Kidney (tissue), 13 donors: ENCODE measurements at regions not wholly inside any gene's neighbourhood (a gene's known extent, or its start where the extent isn't known, plus 50 kb on each side); places are given as distances from the start of the nearest gene placed in this dataset.

ENCODE experiments used
- DNase-seq, 5 donors: peaks; one replicate each; pipeline ENCODE4 v3.0.0-alpha.2; 2013 to 2020
- FAIRE-seq: peaks from 2 replicates; lab custom pipeline; 2012; peaks lifted over from hg19 to GRCh38; lab: Jason Lieb, UNC
- H3K27ac ChIP-seq, 2 donors: one replicate each; pipeline ENCODE4 v1.7.0; 2013; ENCODE audit warnings: low read depth in 2 of 2, low read length in 2 of 2, inconsistent platforms in 1 of 2
- H3K27me3 ChIP-seq: one replicate; pipeline ENCODE4 v1.7.1; 2013; ENCODE audit warnings: low read length, inconsistent platforms; ENCODE audit not compliant: control insufficient read depth, insufficient read depth
- H3K36me3 ChIP-seq, 3 donors: one replicate each; pipeline versions ENCODE4 v1.7.0 to v1.7.1; 2013; ENCODE audit warnings: low read length in 3 of 3, control low read depth in 1 of 3, inconsistent platforms in 1 of 3; ENCODE audit not compliant: insufficient read depth in 3 of 3, control insufficient read depth in 2 of 3
- H3K4me1 ChIP-seq, 3 donors: one replicate each; pipeline versions ENCODE4 v1.7.0 to v1.7.1; 2013; ENCODE audit warnings: low read length in 3 of 3, inconsistent platforms in 1 of 3, low read depth in 1 of 3; ENCODE audit not compliant: control insufficient read depth in 2 of 3, insufficient read depth in 2 of 3
- H3K4me3 ChIP-seq, 3 donors: one replicate each; pipeline versions ENCODE4 v1.7.0 to v1.8.1; 2013; ENCODE audit warnings: low read length in 3 of 3, control low read depth in 1 of 3, inconsistent platforms in 1 of 3
- H3K9ac ChIP-seq, 3 donors: one replicate each; pipeline versions ENCODE4 v1.7.0 to v1.7.1; 2013; ENCODE audit warnings: low read length in 3 of 3, control low read depth in 1 of 3, inconsistent platforms in 1 of 3
- H3K9me3 ChIP-seq, 3 donors: one replicate each; pipeline versions ENCODE4 v1.7.0 to v1.7.1; 2013; ENCODE audit warnings: low read length in 3 of 3, control low read depth in 1 of 3, inconsistent platforms in 1 of 3; ENCODE audit not compliant: control insufficient read depth in 2 of 3, insufficient read depth in 1 of 3
- intact Hi-C: fragments of 100-400 bp; cut with DNase I; formaldehyde crosslinking; loops from one replicate; pipeline ENCODE4 v1.11.1; 2022
- TF ChIP-seq, protein P1 (sequence below): IDR thresholded peaks from 3 replicates; pipeline ENCODE4 v1.5.1; 2012; ENCODE audit warnings: mild to moderate bottlenecking, moderate library complexity, borderline replicate concordance; ENCODE audit not compliant: insufficient read depth; ENCODE audit errors: extremely low read depth
- donor health status: control.
- donor health status: control.
- donor health status: control.
- donor health status: control.
- donor health status: control.
- donor health status: DM: yes; HTN: yes; CAD: no.
- donor health status: Normal renal cell carcinoma (clear cell type).

DNA sequence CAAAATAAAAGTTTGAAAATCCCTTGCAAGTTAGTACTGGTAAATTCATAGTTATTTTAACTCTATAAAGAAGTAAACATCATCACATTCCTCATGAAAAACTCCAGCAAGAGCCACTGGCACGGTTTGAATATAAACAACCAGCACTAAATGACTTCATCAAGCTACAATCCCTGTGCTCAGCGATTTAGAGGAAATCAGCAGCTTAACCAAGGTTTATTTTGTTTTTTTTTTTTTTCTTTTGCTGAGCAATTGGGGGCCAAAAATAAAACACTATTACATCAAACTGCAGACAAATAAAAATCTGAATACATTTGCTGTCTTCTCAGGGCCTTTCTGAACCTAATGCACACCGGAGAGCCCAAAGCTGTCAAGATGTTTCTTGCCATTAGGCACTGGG lies 106.2 kb upstream of the SLC24A2 start:
- DNase-seq (peak in 2 of 5 donors; percentile 2 to 38), FAIRE-seq (no peak)

DNA sequence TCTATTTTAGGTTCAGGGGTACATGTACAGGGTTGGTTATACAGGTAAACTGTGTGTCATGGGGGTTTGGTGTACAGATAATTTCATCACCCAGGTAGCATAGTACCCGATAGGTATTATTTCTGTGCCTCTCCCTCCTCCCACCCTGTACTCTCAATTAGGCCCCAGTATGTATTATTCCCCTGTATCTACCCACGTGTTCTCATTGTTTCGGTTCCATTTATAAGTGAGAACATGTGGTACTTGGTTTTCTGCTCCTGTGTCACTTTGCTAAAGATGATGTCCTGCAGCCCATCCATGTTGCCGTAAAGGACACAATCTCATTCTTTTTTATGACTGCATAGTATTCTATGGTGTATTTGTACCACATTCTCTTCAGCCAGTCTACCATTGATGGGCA lies 96.8 kb upstream of the SLC24A2 start:
- no peaks in the 10 kb centered on the region for H3K4me1 ChIP-seq
- no peak overlapping the region for H3K4me3 ChIP-seq
- intact Hi-C loops = no loop called here
- H3K36me3 ChIP-seq = no peaks in the 10 kb centered on the region
- DNase-seq (no peak), FAIRE-seq (no peak)
- no peaks in the 10 kb centered on the region for H3K9me3 ChIP-seq
- H3K9ac ChIP-seq = no peak overlapping the region
- no peaks in the 10 kb centered on the region for H3K27me3 ChIP-seq
- H3K27ac ChIP-seq = no peak overlapping the region
- TF ChIP-seq, protein P1, sequence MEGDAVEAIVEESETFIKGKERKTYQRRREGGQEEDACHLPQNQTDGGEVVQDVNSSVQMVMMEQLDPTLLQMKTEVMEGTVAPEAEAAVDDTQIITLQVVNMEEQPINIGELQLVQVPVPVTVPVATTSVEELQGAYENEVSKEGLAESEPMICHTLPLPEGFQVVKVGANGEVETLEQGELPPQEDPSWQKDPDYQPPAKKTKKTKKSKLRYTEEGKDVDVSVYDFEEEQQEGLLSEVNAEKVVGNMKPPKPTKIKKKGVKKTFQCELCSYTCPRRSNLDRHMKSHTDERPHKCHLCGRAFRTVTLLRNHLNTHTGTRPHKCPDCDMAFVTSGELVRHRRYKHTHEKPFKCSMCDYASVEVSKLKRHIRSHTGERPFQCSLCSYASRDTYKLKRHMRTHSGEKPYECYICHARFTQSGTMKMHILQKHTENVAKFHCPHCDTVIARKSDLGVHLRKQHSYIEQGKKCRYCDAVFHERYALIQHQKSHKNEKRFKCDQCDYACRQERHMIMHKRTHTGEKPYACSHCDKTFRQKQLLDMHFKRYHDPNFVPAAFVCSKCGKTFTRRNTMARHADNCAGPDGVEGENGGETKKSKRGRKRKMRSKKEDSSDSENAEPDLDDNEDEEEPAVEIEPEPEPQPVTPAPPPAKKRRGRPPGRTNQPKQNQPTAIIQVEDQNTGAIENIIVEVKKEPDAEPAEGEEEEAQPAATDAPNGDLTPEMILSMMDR = no peak

More for the DNA sequence above, 106.2 kb upstream of the SLC24A2 start:
- Histone ChIP-seq H3K36me3 (no peaks in the 10 kb centered on the region), H3K4me3 (no peak overlapping the region), H3K27me3 (no peaks in the 10 kb centered on the region), H3K9me3 (no peaks in the 10 kb centered on the region), H3K9ac (no peak overlapping the region), H3K27ac (no peak overlapping the region), H3K4me1 (no peaks in the 10 kb centered on the region)
- TF ChIP-seq, protein P1 = no peak
- intact Hi-C loops = no loop called here

DNA sequence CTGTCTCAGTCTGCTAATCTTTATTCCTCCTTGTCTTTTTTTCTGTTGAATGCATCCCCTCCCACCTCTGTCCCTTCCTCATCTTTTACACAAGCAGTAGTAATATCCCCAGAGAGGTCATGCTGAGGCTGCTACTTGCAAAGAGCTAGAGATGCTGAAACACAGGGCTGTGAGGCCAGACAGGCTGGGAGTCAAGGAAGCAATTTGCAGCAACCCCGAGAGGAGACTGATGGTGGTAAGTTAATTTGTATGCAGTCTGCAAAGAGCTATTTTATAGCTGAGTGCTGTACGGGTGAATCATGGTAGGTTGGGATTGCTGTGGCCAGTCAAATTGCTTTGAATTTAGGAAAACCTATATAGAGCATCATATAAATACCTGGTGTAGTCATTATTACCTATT lies 90.2 kb upstream of the SLC24A2 start:
- DNase-seq (no peak), FAIRE-seq (no peak)
- Histone ChIP-seq H3K9ac (no peak overlapping the region), H3K27ac (no peak overlapping the region), H3K4me1 (no peaks in the 10 kb centered on the region), H3K36me3 (no peaks in the 10 kb centered on the region), H3K4me3 (no peak overlapping the region), H3K9me3 (no peaks in the 10 kb centered on the region), H3K27me3 (no peaks in the 10 kb centered on the region)
- intact Hi-C loops = no loop called here
- TF ChIP-seq, protein P1 = no peak

DNA sequence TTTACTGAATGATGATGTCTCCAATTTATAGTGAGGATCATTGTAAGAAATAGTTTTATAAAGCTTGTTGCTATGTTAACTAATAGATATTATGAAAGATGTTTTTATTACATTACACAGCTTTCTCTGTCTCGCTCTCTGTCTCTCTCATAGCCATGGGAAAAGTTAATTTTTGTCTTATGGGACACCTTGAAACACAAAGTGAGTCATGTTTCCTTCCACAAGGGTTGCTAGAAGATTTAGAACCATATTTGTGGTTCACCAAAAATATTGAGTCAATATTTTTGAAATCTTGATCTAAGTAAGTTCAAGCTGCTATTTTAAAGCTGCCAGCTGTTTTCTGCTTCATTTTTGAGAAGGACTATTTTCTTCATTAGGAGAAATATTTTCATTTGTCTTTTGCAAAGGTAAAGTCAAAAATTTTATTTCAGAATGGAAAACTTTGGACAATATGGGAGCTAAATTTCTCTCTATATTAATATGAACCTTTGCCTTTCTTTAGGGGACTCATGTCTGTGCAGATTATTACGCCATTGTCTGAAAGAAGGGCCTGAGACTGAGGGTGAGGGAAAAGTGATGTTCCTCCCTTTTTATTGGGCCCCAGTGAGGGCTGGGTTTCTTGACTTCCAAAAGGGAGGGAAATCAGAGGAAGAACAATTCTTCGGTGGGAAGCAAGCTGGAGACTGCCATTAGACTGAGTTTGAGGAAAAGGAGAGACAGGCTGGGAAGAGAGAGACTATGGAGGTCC lies 87.9 kb upstream of the SLC24A2 start:
- Histone ChIP-seq H3K36me3 (no peaks in the 10 kb centered on the region), H3K9me3 (no peaks in the 10 kb centered on the region), H3K4me1 (no peaks in the 10 kb centered on the region), H3K4me3 (no peak overlapping the region), H3K9ac (no peak overlapping the region), H3K27ac (no peak overlapping the region), H3K27me3 (no peaks in the 10 kb centered on the region)
- no peak for DNase-seq
- FAIRE-seq = no peak
- intact Hi-C loops = no loop called here
- TF ChIP-seq, protein P1 = no peak
